ENCODE measurements at regions not wholly inside any gene's neighbourhood (a gene's known extent, or its start where the extent isn't known, plus 50 kb on each side); places are given as distances from the start of the nearest gene placed in this dataset.

DNA sequence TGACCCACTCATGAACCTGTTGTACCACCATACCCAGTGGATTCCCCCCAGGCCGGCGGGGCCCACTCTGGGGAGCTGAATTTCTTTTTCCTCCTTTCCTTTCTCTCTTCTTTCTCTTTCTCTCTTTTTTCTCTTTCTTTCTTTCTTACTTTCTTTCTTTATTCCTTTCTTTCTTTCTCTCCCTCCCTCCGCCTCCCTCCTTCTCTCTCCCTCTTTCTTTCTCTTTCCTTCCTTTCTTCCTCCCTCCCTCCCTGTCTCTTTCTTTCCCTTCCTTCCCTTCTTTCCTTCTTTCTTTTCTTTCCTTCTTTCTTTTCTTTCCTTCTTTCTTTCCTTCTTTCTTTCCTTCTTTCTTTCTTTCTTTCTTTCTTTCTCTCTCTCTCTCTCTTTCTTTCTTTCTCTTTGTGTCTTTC, 327.7 kb downstream of the ZNF536 start:
- TF ChIP-seq CTCF (IDR thresholded peaks at IDR 0.05; ENCODE audit: control insufficient read depth, insufficient read depth, low read depth, low read length, missing control alignments): no peak
- no peak overlapping the region for H3K4me3 ChIP-seq (ENCODE audit: control insufficient read depth, low read depth, low read length)
- DNase-seq (ENCODE audit: low read depth): no peak

DNA sequence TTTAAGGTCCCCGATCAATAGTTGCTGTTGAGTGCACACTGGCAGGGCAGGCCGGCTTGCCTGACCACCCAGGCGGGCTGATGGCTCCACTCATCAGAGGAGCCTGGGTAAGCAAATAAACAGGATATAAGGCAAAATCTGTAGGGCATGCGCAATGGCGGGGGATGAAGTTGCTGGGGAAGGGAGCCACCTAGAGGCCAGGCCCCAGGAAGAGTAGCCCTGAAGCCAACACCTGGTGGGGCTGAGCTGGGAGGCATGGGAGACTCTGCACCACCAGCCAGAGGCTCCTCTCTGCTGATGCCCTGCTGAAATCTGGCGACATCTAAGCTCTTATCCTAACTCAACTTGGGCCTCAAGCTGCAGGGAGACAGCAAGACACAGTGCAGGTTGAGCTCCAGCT, 324.3 kb downstream of the ZNF536 start:
- no peak for DNase-seq (ENCODE audit: low read depth)
- no peak overlapping the region for H3K4me3 ChIP-seq (ENCODE audit: control insufficient read depth, low read depth, low read length)
- TF ChIP-seq CTCF (IDR thresholded peaks at IDR 0.05; ENCODE audit: control insufficient read depth, insufficient read depth, low read depth, low read length, missing control alignments): peak; percentile 44

- DNase-seq (ENCODE audit: low read depth): no peak
- H3K4me3 ChIP-seq (ENCODE audit: control insufficient read depth, low read depth, low read length): no peak overlapping the region
- peak; percentile 16 for TF ChIP-seq CTCF (IDR thresholded peaks at IDR 0.05; ENCODE audit: control insufficient read depth, insufficient read depth, low read depth, low read length, missing control alignments)
Observed at GRCh38 chr19:30695171-30695875, 323.1 kb downstream of the ZNF536 start.

DNA sequence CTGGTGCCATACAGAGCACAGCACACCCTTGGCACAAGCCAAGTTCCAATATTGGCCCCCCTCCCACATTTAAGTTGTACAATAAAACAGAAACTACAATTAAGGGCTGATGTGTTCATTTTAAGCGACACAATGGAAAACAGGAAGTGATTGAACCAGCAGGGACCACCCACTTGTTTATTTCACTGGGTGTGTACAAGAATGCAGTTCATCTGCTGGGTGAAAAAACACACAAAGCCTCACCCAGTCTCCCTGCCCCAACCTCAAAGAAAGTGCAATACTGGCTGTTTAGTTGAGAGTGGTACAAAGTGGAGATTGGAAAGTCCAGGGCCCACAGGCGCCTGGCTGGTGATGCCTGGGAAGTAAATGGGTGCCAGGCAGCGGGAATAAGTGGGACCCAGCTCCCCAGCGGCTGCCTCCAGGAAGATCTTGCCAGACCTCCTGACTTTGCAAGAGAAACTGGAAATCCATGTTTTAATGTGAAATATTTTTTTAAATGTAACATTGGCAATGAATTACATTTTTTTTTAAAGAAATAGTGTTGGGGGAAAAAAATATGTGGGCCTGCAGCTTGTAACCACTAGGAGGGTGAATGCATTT, 322.1 kb downstream of the ZNF536 start:
- TF ChIP-seq CTCF (IDR thresholded peaks at IDR 0.05; ENCODE audit: control insufficient read depth, insufficient read depth, low read depth, low read length, missing control alignments): no peak
- H3K4me3 ChIP-seq (ENCODE audit: control insufficient read depth, low read depth, low read length): no peak overlapping the region
- no peak for DNase-seq (ENCODE audit: low read depth)

DNA sequence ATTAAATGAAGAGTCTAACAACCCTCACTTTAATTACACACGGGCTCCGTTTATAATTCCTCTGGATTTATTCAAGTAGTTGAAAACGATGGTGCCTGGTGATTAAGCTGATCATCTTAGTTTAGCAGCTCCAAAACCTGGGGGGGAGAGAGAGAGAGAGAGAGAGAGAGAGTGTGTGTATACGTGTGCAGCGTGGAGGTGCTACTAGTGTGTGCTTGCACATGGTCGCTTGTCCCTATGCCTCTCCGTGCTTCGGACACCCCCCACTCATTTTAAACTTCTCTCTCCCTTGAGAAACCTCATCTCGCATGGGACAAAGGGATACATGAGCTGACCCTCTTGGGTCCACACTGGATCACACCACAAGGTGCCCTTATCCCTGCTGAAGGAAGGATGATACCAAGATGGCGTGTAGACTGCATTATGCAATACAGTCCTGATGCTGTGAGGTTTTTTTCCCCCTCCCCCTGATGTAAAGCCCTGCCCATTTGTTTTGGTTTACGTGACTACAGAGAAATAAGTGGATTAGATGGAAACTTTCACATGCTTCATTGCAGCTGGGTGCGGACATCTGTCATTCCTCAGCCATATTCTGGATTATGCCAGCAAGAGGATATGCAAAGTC, 320.8 kb downstream of the ZNF536 start:
- DNase-seq (ENCODE audit: low read depth): no peak
- H3K4me3 ChIP-seq (ENCODE audit: control insufficient read depth, low read depth, low read length): no peak overlapping the region
- TF ChIP-seq CTCF (IDR thresholded peaks at IDR 0.05; ENCODE audit: control insufficient read depth, insufficient read depth, low read depth, low read length, missing control alignments): no peak

DNA sequence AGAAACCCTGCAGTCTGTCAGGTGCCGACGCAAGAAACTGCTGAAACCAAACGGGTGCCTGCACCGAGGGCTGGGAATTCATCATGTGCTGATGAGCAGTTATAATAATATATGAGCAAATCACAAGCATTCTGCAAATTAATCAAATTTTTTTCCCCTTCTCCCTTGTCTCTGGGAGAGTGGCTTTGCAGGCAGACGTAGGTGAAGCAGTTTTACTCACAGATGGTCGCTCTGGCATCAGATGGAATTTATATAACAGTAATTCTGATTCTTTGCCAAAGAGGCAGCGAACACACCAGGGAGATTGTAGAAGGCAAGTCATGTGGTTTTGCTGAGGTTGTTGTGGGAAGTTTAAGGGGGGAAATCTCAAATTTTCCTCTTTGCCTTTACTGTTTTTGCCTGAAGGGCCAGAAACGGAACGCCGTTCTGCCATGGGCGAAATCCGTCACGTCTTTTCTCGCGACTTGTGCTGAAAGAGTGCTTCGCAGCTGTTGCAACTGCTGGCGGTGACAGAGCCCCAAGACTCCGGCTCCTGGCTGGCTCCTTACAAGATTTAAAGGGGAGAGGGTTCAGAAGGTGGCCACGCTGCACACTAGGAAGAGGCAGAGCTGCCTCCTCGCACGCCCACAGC, 320.1 kb downstream of the ZNF536 start:
- no peak overlapping the region for H3K4me3 ChIP-seq (ENCODE audit: control insufficient read depth, low read depth, low read length)
- no peak for DNase-seq (ENCODE audit: low read depth)
- TF ChIP-seq CTCF (IDR thresholded peaks at IDR 0.05; ENCODE audit: control insufficient read depth, insufficient read depth, low read depth, low read length, missing control alignments): no peak
